Hematopoietic multipotent progenitor cell treated with erythropoietin and hydrocortisone succinate and interleukin-3 and kit ligand, for 4 days (in vitro differentiated cells): ENCODE measurements at regions not wholly inside any gene's neighbourhood (a gene's known extent, or its start where the extent isn't known, plus 50 kb on each side); places are given as distances from the start of the nearest gene placed in this dataset.
A peak's percentile ranks its signal among the peaks of the same experiment; 100 is the strongest.
"Not testable (repeated sequence)": the region's sequence is repeated elsewhere in the genome, so short reads cannot be mapped to it uniquely, and the experiment has no call there.

ENCODE experiments used
- DNase-seq: peaks from one replicate; pipeline ENCODE4 v3.0.0-alpha.2; 2015

- DNase-seq: not testable (repeated sequence)
These were observed 592.3 kb upstream of the AADAT start for GRCh38 chr4:170682087-170682486.

- no peak for DNase-seq
These were observed 586.0 kb upstream of the AADAT start for GRCh38 chr4:170675568-170676262.

- DNase-seq: no peak
These were observed 584.4 kb upstream of the AADAT start for GRCh38 chr4:170674176-170674575.

- peak; percentile 22 for DNase-seq
These were observed 582.7 kb upstream of the AADAT start for GRCh38 chr4:170672381-170672965.

GRCh38 chr4:170671171-170671570 lies 581.4 kb upstream of the AADAT start:
- no peak for DNase-seq

GRCh38 chr4:170667814-170668213 lies 578.1 kb upstream of the AADAT start:
- DNase-seq: no peak

GRCh38 chr4:170666909-170667308 lies 577.2 kb upstream of the AADAT start:
- no peak for DNase-seq

- DNase-seq: no peak
These were observed 572.5 kb upstream of the AADAT start for GRCh38 chr4:170662250-170662649.

GRCh38 chr4:170657761-170658160 lies 568.0 kb upstream of the AADAT start:
- DNase-seq: no peak

GRCh38 chr4:170656506-170656905 lies 566.8 kb upstream of the AADAT start:
- DNase-seq: no peak

- no peak for DNase-seq
These were observed 562.8 kb upstream of the AADAT start for GRCh38 chr4:170652571-170652970.

- DNase-seq: no peak
These were observed 562.0 kb upstream of the AADAT start for GRCh38 chr4:170651786-170652185.

- DNase-seq: no peak
These were observed 537.7 kb upstream of the AADAT start for GRCh38 chr4:170627418-170627817.

- DNase-seq: no peak
These were observed 534.1 kb upstream of the AADAT start for GRCh38 chr4:170623899-170624298.

- DNase-seq: no peak
These were observed 520.7 kb upstream of the AADAT start for GRCh38 chr4:170610434-170610833.

GRCh38 chr4:170599894-170600293 lies 510.1 kb upstream of the AADAT start:
- no peak for DNase-seq

- DNase-seq: no peak
These were observed 501.3 kb upstream of the AADAT start for GRCh38 chr4:170591076-170591475.

GRCh38 chr4:170589597-170590191 lies 499.9 kb upstream of the AADAT start:
- DNase-seq: peak; percentile 71

- DNase-seq: no peak
These were observed 492.2 kb upstream of the AADAT start for GRCh38 chr4:170581969-170582368.

GRCh38 chr4:170581322-170581721 lies 491.6 kb upstream of the AADAT start:
- DNase-seq: no peak

- DNase-seq: no peak
These were observed 490.9 kb upstream of the AADAT start for GRCh38 chr4:170580651-170581050.

GRCh38 chr4:170538821-170539473 lies 449.2 kb upstream of the AADAT start:
- no peak for DNase-seq

- DNase-seq: no peak
These were observed 440.3 kb upstream of the AADAT start for GRCh38 chr4:170529748-170530722.
